GM12878 (cell line): ENCODE measurements at regions not wholly inside any gene's neighbourhood (a gene's known extent, or its start where the extent isn't known, plus 50 kb on each side); places are given as distances from the start of the nearest gene placed in this dataset.

Experiments
- ATAC-seq: fragments of 200-7000 bp; cut with Tn5 transposase; 3 replicates; pipeline ENCODE4 v1.9.1; 2020; ENCODE audit warnings: mild to moderate bottlenecking, moderate library complexity
- BruUV-seq: library from RNA; stranded (reverse); fragments of 400-500 nt; replicated peaks from 2 replicates; lab custom pipeline; 2021; lab: Mats Ljungman, UMichigan
- CTCF ChIA-PET: fragments of 300-600 bp; sonication (Branson Sonifier 250); formaldehyde crosslinking; extraction: SDS; loops from one replicate; lab custom pipeline; 2021; ENCODE audit warnings: inconsistent platforms; lab: Yijun Ruan, JAX
- POLR2A ChIA-PET: fragments of 350-600 bp; formaldehyde crosslinking; extraction: SDS; loops from one replicate; lab custom pipeline; 2021; ENCODE audit warnings: inconsistent platforms; lab: Charles Lee
- RAD21 ChIA-PET: fragments of 300-600 bp; sonication (Branson Sonifier 250); formaldehyde crosslinking; loops from one replicate; lab custom pipeline; 2023; ENCODE audit warnings: antibody characterized with exemption; ENCODE audit not compliant: unreplicated experiment; lab: Charles Lee
- SMC1A ChIA-PET: fragments of 300-600 bp; sonication (Branson Sonifier 250); formaldehyde crosslinking; loops from one replicate; lab custom pipeline; 2023; ENCODE audit not compliant: unreplicated experiment, uncharacterized antibody; lab: Charles Lee
- DNase-seq: peaks from one replicate; pipeline ENCODE4 v3.0.0-alpha.2; 2011; ENCODE audit warnings: low read depth, low spot score
- FAIRE-seq: peaks from 3 replicates; lab custom pipeline; 2011; peaks lifted over from hg19 to GRCh38; lab: Jason Lieb, UNC
- H2AFZ ChIP-seq: 2 replicates; pipeline ENCODE4 v1.6.0; 2011; ENCODE audit warnings: low read depth, low read length, control low read depth; ENCODE audit not compliant: control insufficient read depth
- H3K27ac ChIP-seq: 2 replicates; pipeline ENCODE4 v1.5.1; 2011; ENCODE audit warnings: control low read depth; ENCODE audit not compliant: control insufficient read depth, insufficient read depth
- H3K27me3 ChIP-seq, 2 experiments: replicated peaks in 1 of 2; 2 replicates each; pipeline versions ENCODE4 v1.6.0 to v1.6.1; 2011; ENCODE audit warnings: low read length in 1 of 2; ENCODE audit not compliant: control insufficient read depth in 2 of 2, insufficient read depth in 2 of 2
- H3K36me3 ChIP-seq, 2 experiments: 2 replicates each; pipeline ENCODE4 v1.5.1; 2011; ENCODE audit warnings: low read length in 1 of 2; ENCODE audit not compliant: control insufficient read depth in 2 of 2, insufficient read depth in 2 of 2
- H3K4me1 ChIP-seq: 2 replicates; pipeline ENCODE4 v1.6.1; 2011; ENCODE audit warnings: mild to moderate bottlenecking, low read length, moderate library complexity, mixed read lengths; ENCODE audit not compliant: control insufficient read depth, insufficient read depth
- H3K4me2 ChIP-seq: 2 replicates; pipeline ENCODE4 v1.6.0; 2011; ENCODE audit warnings: control low read depth; ENCODE audit not compliant: control insufficient read depth, insufficient read depth
- H3K4me3 ChIP-seq: fragments of 200-600 bp; sonication (generic); 2 replicates; pipeline ENCODE4 v1.5.1; 2016
- H3K79me2 ChIP-seq: 2 replicates; pipeline ENCODE4 v1.6.0; 2011; ENCODE audit warnings: low read length; ENCODE audit not compliant: control insufficient read depth, insufficient read depth
- H3K9ac ChIP-seq: 2 replicates; pipeline ENCODE4 v1.8.0; 2011; ENCODE audit warnings: low read length, control low read depth, mixed read lengths; ENCODE audit not compliant: control insufficient read depth, insufficient read depth
- H3K9me3 ChIP-seq: replicated peaks from 3 replicates; pipeline ENCODE4 v1.5.1; 2011; ENCODE audit warnings: mild to moderate bottlenecking, low read length; ENCODE audit not compliant: control insufficient read depth, insufficient read depth
- H4K20me1 ChIP-seq: 2 replicates; pipeline ENCODE4 v1.6.0; 2011; ENCODE audit not compliant: control insufficient read depth, insufficient read depth
- EED ChIP-seq: sonication (generic); IDR thresholded peaks from 2 replicates; pipeline ENCODE4 v1.6.1; 2016; ENCODE audit warnings: antibody characterized with exemption, low read depth
- IKZF1 ChIP-seq: fragments of 450-650 bp; conservative IDR thresholded peaks from 2 replicates; pipeline ENCODE4 v1.6.1; 2017; ENCODE audit warnings: antibody characterized with exemption, mild to moderate bottlenecking
- NFIC ChIP-seq: IDR thresholded peaks from 2 replicates; pipeline ENCODE4 v1.6.1; 2012; ENCODE audit warnings: low read depth, mild to moderate bottlenecking, inconsistent platforms, low read length, moderate library complexity
- RAD21 ChIP-seq: IDR thresholded peaks from 2 replicates; pipeline ENCODE4 v1.6.1; 2011; ENCODE audit warnings: mild to moderate bottlenecking, low read depth, low read length, moderate library complexity; ENCODE audit not compliant: insufficient read depth
- RAD51 ChIP-seq: fragments of 450-650 bp; IDR thresholded peaks from 2 replicates; pipeline ENCODE4 v1.6.1; 2016; ENCODE audit warnings: moderate library complexity, mild to moderate bottlenecking, inconsistent platforms
- SIN3A ChIP-seq: IDR thresholded peaks from 2 replicates; pipeline ENCODE4 v1.6.1; 2012; ENCODE audit warnings: low read depth, low read length, improper control_type of control experiment
- TCF12 ChIP-seq: IDR thresholded peaks from 2 replicates; pipeline ENCODE4 v1.6.1; 2011; ENCODE audit warnings: low read depth, mild to moderate bottlenecking, low read length
- TCF3 ChIP-seq: IDR thresholded peaks from 2 replicates; pipeline ENCODE4 v1.6.1; 2012; ENCODE audit warnings: low read depth, mild to moderate bottlenecking, low read length, borderline replicate concordance; ENCODE audit not compliant: insufficient read depth
- WGBS: methylation state at CpG from one replicate; pipeline ENCODE4 v1.1.6; 2016; ENCODE audit warnings: low lambda C conversion rate; ENCODE audit not compliant: insufficient replicate concordance, insufficient coverage; ENCODE audit errors: missing lambda C conversion rate; 5-methylcytosine and 5-hydroxymethylcytosine counted together
- in situ Hi-C: fragments of 300-500 bp; cut with MboI; formaldehyde crosslinking; loops from 9 replicates; pipeline ENCODE4 v1.14.3; 2018; ENCODE audit warnings: mixed read lengths
- intact Hi-C: fragments of 100-400 bp; cut with micrococcal nuclease; formaldehyde crosslinking; loops from one replicate; pipeline ENCODE4 v1.14.2; 2022; ENCODE audit not compliant: unreplicated experiment
- TF ChIP-seq, protein P1 (sequence below), 3 experiments: IDR thresholded peaks in 2 of 3; conservative IDR thresholded peaks in 1 of 3; 2 replicates each; pipeline ENCODE4 v1.5.1; 2011; ENCODE audit warnings: low read depth in 3 of 3, low read length in 3 of 3, mild to moderate bottlenecking in 3 of 3, control low read depth in 2 of 3, moderate library complexity in 2 of 3, inconsistent platforms in 1 of 3, mixed read lengths in 1 of 3; ENCODE audit not compliant: control insufficient read depth in 2 of 3, insufficient read depth in 1 of 3; ENCODE audit errors: extremely low read depth in 1 of 3
- TF ChIP-seq, protein P2 (sequence below): IDR thresholded peaks from 2 replicates; pipeline ENCODE4 v1.6.1; 2011; ENCODE audit warnings: mild to moderate bottlenecking, low read depth, low read length, moderate library complexity; ENCODE audit not compliant: insufficient replicate concordance

DNA sequence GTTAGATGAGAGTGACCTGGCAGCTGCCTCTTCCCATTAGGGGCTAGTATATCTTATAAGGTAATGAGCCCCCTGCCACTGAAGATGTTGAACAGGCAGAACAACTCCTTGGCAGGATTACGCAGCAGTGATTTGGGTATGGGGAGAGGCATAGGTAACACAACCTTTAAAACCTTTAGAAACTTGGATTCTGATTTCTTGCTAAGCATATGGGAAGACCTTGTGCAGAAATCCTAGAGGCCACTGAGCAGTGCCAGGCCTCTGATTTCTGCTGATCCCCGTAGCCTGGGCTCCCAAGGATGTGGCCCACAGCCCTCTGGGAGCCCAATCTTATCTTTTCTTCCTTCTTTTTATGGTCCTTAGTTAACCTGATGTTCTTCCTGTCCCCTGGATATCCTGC lies 237.9 kb upstream of the ROPN1 start:
- BruUV-seq = no TSS peak
- Histone ChIP-seq H3K4me3 (no peak overlapping the region), H4K20me1 (no peaks in the 10 kb centered on the region), H3K9ac (no peak overlapping the region), H3K4me1 (no peaks in the 10 kb centered on the region), H3K4me2 (no peak overlapping the region), H2AFZ (no peak overlapping the region), H3K27ac (no peak overlapping the region), H3K79me2 (no peaks in the 10 kb centered on the region), H3K36me3 (no peaks in the 10 kb centered on the region), H3K27me3 (peaks cover 2 to 5% of the 10 kb centered on the region in 2 experiments; a peak in 1 of 4 replicates), H3K9me3 (no peaks in the 10 kb centered on the region)
- POLR2A ChIA-PET = no interaction called here
- DNase-seq (no peak), FAIRE-seq (no peak), ATAC-seq (no peak)
- intact Hi-C loops (no loop called here), in situ Hi-C loops (no loop called here)
- TF ChIP-seq TCF3 = no peak
- CTCF ChIA-PET = interaction anchor here (1.5 kb wide), 1 partner anchor 31 kb away, joined by 3 read pairs; no protein-coding TSS in a partner anchor
- SMC1A ChIA-PET = no interaction called here
- RAD21 ChIA-PET = no interaction called here
- WGBS = 17% methylated on average over 2 of the region's 2 CpGs

DNA sequence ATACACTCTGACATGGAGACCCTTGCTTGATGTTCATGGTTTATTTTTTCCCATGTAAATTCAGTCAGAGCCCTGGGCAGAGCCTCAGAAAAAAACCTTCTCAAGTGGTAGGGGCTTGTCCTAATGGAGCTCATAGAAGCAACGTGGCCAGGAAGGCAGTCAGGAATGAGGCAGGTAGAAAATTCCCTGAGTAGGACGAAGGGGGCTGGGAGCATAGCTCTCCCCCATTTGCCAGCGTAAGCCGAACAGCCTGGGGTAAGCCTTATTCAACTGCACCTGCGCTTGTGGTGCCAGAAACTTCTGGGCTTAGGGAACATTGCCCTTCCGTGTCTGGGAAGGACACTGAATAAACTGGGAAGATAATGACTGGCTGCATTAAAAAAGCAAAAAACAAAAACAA lies 238.5 kb upstream of the ROPN1 start:
- no peak for ATAC-seq
- CTCF ChIA-PET = interaction anchor here (1.2 kb wide), 1 partner anchor 22 kb away, joined by 3 read pairs; no protein-coding TSS in a partner anchor
- Histone ChIP-seq H3K27me3 (peaks cover 2 to 5% of the 10 kb centered on the region in 2 experiments; a peak in 1 of 4 replicates), H3K9ac (no peak overlapping the region), H3K4me2 (no peak overlapping the region), H3K36me3 (no peaks in the 10 kb centered on the region), H3K4me1 (no peaks in the 10 kb centered on the region), H2AFZ (no peak overlapping the region), H3K27ac (no peak overlapping the region), H3K79me2 (no peaks in the 10 kb centered on the region), H3K4me3 (no peak overlapping the region), H4K20me1 (no peaks in the 10 kb centered on the region), H3K9me3 (no peaks in the 10 kb centered on the region)
- POLR2A ChIA-PET = interaction anchor here (0.7 kb wide), 1 partner anchor 37 kb away, joined by 7 read pairs; no protein-coding TSS in a partner anchor
- 32% methylated on average over 6 of the region's 6 CpGs for WGBS
- intact Hi-C loops = no loop called here
- in situ Hi-C loops = no loop called here
- RAD21 ChIA-PET = no interaction called here
- SMC1A ChIA-PET = no interaction called here
- no peak for FAIRE-seq
- BruUV-seq = no TSS peak
- no peak for DNase-seq
- TF ChIP-seq, protein P1, sequence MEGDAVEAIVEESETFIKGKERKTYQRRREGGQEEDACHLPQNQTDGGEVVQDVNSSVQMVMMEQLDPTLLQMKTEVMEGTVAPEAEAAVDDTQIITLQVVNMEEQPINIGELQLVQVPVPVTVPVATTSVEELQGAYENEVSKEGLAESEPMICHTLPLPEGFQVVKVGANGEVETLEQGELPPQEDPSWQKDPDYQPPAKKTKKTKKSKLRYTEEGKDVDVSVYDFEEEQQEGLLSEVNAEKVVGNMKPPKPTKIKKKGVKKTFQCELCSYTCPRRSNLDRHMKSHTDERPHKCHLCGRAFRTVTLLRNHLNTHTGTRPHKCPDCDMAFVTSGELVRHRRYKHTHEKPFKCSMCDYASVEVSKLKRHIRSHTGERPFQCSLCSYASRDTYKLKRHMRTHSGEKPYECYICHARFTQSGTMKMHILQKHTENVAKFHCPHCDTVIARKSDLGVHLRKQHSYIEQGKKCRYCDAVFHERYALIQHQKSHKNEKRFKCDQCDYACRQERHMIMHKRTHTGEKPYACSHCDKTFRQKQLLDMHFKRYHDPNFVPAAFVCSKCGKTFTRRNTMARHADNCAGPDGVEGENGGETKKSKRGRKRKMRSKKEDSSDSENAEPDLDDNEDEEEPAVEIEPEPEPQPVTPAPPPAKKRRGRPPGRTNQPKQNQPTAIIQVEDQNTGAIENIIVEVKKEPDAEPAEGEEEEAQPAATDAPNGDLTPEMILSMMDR (IDR thresholded peaks at IDR 0.05 in 2 of 3, conservative IDR thresholded peaks at IDR 0.05 in 1 of 3; ENCODE audit: control insufficient read depth in 2 of 3, extremely low read depth in 1 of 3, insufficient read depth in 1 of 3, low read depth in 3 of 3, low read length in 3 of 3) = no peak
- TF ChIP-seq RAD21 = no peak
- TF ChIP-seq EED = no peak
- TF ChIP-seq TCF12 = no peak
- no peak for TF ChIP-seq RAD51
- no peak for TF ChIP-seq NFIC
- no peak for TF ChIP-seq SIN3A
- TF ChIP-seq, protein P2, sequence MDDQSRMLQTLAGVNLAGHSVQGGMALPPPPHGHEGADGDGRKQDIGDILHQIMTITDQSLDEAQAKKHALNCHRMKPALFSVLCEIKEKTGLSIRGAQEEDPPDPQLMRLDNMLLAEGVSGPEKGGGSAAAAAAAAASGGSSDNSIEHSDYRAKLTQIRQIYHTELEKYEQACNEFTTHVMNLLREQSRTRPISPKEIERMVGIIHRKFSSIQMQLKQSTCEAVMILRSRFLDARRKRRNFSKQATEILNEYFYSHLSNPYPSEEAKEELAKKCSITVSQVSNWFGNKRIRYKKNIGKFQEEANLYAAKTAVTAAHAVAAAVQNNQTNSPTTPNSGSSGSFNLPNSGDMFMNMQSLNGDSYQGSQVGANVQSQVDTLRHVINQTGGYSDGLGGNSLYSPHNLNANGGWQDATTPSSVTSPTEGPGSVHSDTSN = no peak
- no peak for TF ChIP-seq IKZF1
